Sigmoid colon (tissue), 6 donors: ENCODE measurements at regions not wholly inside any gene's neighbourhood (a gene's known extent, or its start where the extent isn't known, plus 50 kb on each side); places are given as distances from the start of the nearest gene placed in this dataset.
A peak's percentile ranks its signal among the peaks of the same experiment; 100 is the strongest.

Experiments used
- DNase-seq: peaks from one replicate; pipeline ENCODE4 v3.0.0-alpha.2; 2019
- H3K27ac ChIP-seq, 4 donors: fragments of 200-600 bp; sonication (generic); one replicate each; pipeline ENCODE4 v1.5.1; 2016 to 2019; ENCODE audit warnings: mild to moderate bottlenecking in 1 of 4
- H3K27me3 ChIP-seq, 3 donors: fragments of 200-600 bp; sonication (generic); one replicate each; pipeline ENCODE4 v1.5.1; 2019; ENCODE audit warnings: mild to moderate bottlenecking in 1 of 3
- H3K36me3 ChIP-seq, 4 donors: fragments of 200-600 bp; sonication (generic); one replicate each; pipeline ENCODE4 v1.5.1; 2016 to 2019
- H3K4me1 ChIP-seq, 4 donors: fragments of 200-600 bp; sonication (generic); one replicate each; pipeline ENCODE4 v1.5.1; 2017 to 2019
- H3K4me3 ChIP-seq, 4 donors: fragments of 200-600 bp; sonication (generic); one replicate each; pipeline ENCODE4 v1.5.1; 2017 to 2019; ENCODE audit warnings: mild to moderate bottlenecking in 2 of 4, moderate library complexity in 1 of 4
- H3K9me3 ChIP-seq, 4 donors: fragments of 200-600 bp in 3 of 4; sonication (generic) in 3 of 4; one replicate each; pipeline versions ENCODE4 v1.5.1 to v1.6.1; 2013 to 2019
- EP300 ChIP-seq, 4 donors: sonication (generic); formaldehyde crosslinking; IDR thresholded peaks; one replicate each; pipeline ENCODE4 v1.6.1; 2017; ENCODE audit warnings: antibody characterized with exemption in 4 of 4
- POLR2A ChIP-seq, 2 donors: fragments of 450-650 bp; IDR thresholded peaks; one replicate each; pipeline ENCODE4 v1.6.1; 2016; ENCODE audit warnings: antibody characterized with exemption in 2 of 2, mild to moderate bottlenecking in 2 of 2, moderate library complexity in 2 of 2
- POLR2AphosphoS5 ChIP-seq, 4 donors: sonication (generic); formaldehyde crosslinking; IDR thresholded peaks; one replicate each; pipeline ENCODE4 v1.6.1; 2017; ENCODE audit warnings: antibody characterized with exemption in 4 of 4
- WGBS, 2 donors: extraction: QIAGEN DNeasy Blood & Tissue Kit; methylation state at CpG; one replicate each; pipeline ENCODE4 v1.1.7; 2013; 5-methylcytosine and 5-hydroxymethylcytosine counted together
- intact Hi-C: fragments of 100-400 bp; cut with DNase I; formaldehyde crosslinking; loops from one replicate; pipeline ENCODE4 v1.15.1; 2023
- TF ChIP-seq, protein P1 (sequence below), 4 experiments: fragments of 450-650 bp in 3 of 4; fragments of 200-600 bp in 1 of 4; IDR thresholded peaks; one replicate each; pipeline ENCODE4 v1.5.1; 2016 to 2019; ENCODE audit warnings: antibody characterized with exemption in 4 of 4, mild to moderate bottlenecking in 3 of 4, moderate library complexity in 2 of 4
- donor health status: healthy with polysubstance abuse.
- donor health status: healthy.

DNA sequence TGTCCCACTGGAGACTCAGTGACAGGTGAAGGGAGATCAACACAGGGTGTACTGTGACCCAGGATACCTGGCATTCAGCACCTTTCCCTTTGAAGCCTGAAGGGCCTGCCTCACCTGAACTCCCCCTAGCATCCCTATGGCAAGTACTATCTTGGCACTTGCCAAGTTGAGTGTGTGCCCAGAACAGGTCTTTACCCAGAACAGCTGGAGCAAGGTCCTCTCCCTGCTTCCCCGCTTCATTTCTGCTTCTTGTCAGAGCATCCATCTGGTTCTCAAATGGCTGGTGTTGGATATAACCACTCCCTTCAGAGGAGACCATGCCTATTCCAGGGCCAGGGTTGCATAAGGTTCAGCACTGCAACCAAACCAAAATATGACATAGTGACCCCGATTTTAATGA is 73.0 kb downstream of the FAM43A start:
- no peak for DNase-seq
- H3K27ac ChIP-seq, result peak overlapping the region in 3 of 4 donors; percentile 15 to 80 (median 69)
- no peaks in the 10 kb centered on the region for H3K9me3 ChIP-seq
- H3K36me3 ChIP-seq, result no peaks in the 10 kb centered on the region
- peaks cover 0 to 27% (median 26%) of the 10 kb centered on the region in 4 donors for H3K4me1 ChIP-seq
- no peak overlapping the region for H3K4me3 ChIP-seq
- H3K27me3 ChIP-seq, result no peaks in the 10 kb centered on the region
- 90 to 92% methylated on average over 2 of the region's 2 CpGs for WGBS, 2 donors
- TF ChIP-seq EP300 (IDR thresholded peaks at IDR 0.05), result no peak
- TF ChIP-seq POLR2AphosphoS5 (IDR thresholded peaks at IDR 0.05), result no peak
- TF ChIP-seq, protein P1, sequence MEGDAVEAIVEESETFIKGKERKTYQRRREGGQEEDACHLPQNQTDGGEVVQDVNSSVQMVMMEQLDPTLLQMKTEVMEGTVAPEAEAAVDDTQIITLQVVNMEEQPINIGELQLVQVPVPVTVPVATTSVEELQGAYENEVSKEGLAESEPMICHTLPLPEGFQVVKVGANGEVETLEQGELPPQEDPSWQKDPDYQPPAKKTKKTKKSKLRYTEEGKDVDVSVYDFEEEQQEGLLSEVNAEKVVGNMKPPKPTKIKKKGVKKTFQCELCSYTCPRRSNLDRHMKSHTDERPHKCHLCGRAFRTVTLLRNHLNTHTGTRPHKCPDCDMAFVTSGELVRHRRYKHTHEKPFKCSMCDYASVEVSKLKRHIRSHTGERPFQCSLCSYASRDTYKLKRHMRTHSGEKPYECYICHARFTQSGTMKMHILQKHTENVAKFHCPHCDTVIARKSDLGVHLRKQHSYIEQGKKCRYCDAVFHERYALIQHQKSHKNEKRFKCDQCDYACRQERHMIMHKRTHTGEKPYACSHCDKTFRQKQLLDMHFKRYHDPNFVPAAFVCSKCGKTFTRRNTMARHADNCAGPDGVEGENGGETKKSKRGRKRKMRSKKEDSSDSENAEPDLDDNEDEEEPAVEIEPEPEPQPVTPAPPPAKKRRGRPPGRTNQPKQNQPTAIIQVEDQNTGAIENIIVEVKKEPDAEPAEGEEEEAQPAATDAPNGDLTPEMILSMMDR (IDR thresholded peaks at IDR 0.05), result no peak
- no peak for TF ChIP-seq POLR2A (IDR thresholded peaks at IDR 0.05)
- intact Hi-C loops, result no loop called here

DNA sequence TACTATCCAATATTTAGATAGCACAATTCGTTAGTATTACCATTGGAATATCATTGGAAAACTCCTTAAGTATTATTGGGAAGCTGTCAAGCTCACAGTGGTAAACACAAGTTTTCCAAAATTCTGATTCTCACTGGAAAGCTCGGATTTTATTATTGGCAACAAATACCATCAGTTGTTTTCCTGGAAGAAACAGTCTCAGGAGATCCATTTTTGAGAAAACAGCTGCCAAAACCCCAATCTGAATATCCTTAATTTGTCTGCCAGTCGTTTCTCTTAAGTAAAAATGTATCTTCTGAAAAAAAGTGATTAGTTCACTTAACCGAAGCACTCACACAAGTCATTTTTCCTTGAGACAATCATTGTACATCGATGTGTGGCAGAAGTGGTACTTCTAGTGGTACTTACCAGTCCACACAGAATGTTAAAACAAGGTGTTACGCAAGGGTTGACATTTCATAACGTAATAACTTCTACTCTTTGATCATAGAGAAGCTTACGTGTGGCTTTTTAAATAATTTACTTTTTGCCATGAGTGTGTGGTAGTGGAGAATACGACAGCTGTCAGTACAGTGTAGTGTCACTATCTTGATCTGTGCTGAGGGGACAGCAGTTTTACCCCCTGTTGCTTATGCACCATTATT is 74.9 kb downstream of the FAM43A start:
- no peaks in the 10 kb centered on the region for H3K36me3 ChIP-seq
- WGBS, 2 donors, result 77 to 81% methylated on average over 9 of the region's 9 CpGs
- peaks cover 0 to 27% (median 26%) of the 10 kb centered on the region in 4 donors for H3K4me1 ChIP-seq
- no peaks in the 10 kb centered on the region for H3K9me3 ChIP-seq
- H3K4me3 ChIP-seq, result no peak overlapping the region
- no peak overlapping the region for H3K27ac ChIP-seq
- no peaks in the 10 kb centered on the region for H3K27me3 ChIP-seq
- intact Hi-C loops, result no loop called here
- TF ChIP-seq EP300 (IDR thresholded peaks at IDR 0.05) (no peak), POLR2A (IDR thresholded peaks at IDR 0.05) (no peak), POLR2AphosphoS5 (IDR thresholded peaks at IDR 0.05) (no peak)
- TF ChIP-seq, protein P1 (IDR thresholded peaks at IDR 0.05), result no peak
- no peak for DNase-seq

DNA sequence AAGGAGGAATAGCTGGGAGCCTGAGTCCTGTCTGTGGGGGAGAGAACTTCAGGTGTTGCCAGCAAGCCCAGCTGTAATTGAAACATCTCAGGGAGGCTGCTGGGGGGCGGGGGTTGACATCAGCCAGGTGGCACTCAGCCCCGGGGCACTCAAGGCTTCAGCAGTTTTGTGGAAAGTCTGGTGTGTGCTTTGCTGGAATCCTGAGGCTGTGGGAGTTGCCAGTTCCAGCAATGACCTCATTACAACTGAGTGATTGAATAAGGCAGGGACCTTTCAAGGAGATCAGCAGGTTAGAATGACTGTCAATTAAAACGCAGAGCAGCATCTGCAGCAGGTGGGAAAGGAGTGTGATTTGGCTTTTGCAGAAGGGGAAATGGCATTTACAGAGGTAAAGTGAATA is 75.7 kb downstream of the FAM43A start:
- WGBS, 2 donors, result 31 to 49% methylated on average over 3 of the region's 3 CpGs

DNA sequence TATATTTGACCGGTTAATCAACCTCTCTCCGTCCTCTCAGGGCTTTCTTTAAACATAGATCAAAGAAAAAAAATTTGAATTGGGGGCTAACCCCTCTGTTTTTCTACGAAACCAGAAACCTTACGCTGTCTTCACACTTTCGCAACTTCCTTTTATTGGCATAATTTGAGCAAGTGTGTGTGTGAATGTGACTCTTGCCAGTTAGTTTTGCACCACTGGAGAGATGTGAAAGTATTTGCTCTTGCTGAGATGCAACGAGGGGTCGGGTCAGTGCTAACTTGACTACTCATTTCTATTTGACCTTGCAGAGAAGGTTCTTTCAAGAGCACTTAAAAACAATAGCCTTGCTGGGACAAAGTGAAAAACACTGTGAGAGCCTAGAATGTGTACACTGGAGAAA is 81.2 kb downstream of the FAM43A start:
- Histone ChIP-seq H3K27me3 (no peaks in the 10 kb centered on the region), H3K4me3 (no peak overlapping the region), H3K36me3 (no peaks in the 10 kb centered on the region), H3K4me1 (peaks cover 0 to 14% (median 10%) of the 10 kb centered on the region in 4 donors), H3K27ac (no peak overlapping the region), H3K9me3 (no peaks in the 10 kb centered on the region)
- no peak for DNase-seq
- TF ChIP-seq EP300 (IDR thresholded peaks at IDR 0.05) (no peak), POLR2AphosphoS5 (IDR thresholded peaks at IDR 0.05) (no peak), POLR2A (IDR thresholded peaks at IDR 0.05) (no peak)
- TF ChIP-seq, protein P1 (IDR thresholded peaks at IDR 0.05), result no peak
- 63 to 73% methylated on average over 7 of the region's 7 CpGs for WGBS, 2 donors
- intact Hi-C loops, result loop anchor here (5.0 kb wide), 1 partner anchor 490 kb away; no protein-coding TSS in a partner anchor

More for the DNA sequence above, 75.7 kb downstream of the FAM43A start:
- H3K27me3 ChIP-seq, result no peaks in the 10 kb centered on the region
- no peak for TF ChIP-seq EP300 (IDR thresholded peaks at IDR 0.05)
- TF ChIP-seq POLR2AphosphoS5 (IDR thresholded peaks at IDR 0.05), result no peak
- TF ChIP-seq, protein P1 (IDR thresholded peaks at IDR 0.05), result no peak
- no peak for TF ChIP-seq POLR2A (IDR thresholded peaks at IDR 0.05)
- no peak overlapping the region for H3K27ac ChIP-seq
- intact Hi-C loops, result no loop called here
- no peaks in the 10 kb centered on the region for H3K36me3 ChIP-seq
- H3K9me3 ChIP-seq, result no peaks in the 10 kb centered on the region
- no peak overlapping the region for H3K4me3 ChIP-seq
- peak; percentile 42 for DNase-seq
- peaks cover 0 to 26% (median 25%) of the 10 kb centered on the region in 4 donors for H3K4me1 ChIP-seq
